NCI-H69 (cell line): ENCODE measurements at regions not wholly inside any gene's neighbourhood (a gene's known extent, or its start where the extent isn't known, plus 50 kb on each side); places are given as distances from the start of the nearest gene placed in this dataset.
"Not testable (repeated sequence)": the region's sequence is repeated elsewhere in the genome, so short reads cannot be mapped to it uniquely, and the experiment has no call there.

Experiments
- DNase-seq: peaks from one replicate; lab custom pipeline; 2025; lab: John Stamatoyannopoulos, UW

DNA sequence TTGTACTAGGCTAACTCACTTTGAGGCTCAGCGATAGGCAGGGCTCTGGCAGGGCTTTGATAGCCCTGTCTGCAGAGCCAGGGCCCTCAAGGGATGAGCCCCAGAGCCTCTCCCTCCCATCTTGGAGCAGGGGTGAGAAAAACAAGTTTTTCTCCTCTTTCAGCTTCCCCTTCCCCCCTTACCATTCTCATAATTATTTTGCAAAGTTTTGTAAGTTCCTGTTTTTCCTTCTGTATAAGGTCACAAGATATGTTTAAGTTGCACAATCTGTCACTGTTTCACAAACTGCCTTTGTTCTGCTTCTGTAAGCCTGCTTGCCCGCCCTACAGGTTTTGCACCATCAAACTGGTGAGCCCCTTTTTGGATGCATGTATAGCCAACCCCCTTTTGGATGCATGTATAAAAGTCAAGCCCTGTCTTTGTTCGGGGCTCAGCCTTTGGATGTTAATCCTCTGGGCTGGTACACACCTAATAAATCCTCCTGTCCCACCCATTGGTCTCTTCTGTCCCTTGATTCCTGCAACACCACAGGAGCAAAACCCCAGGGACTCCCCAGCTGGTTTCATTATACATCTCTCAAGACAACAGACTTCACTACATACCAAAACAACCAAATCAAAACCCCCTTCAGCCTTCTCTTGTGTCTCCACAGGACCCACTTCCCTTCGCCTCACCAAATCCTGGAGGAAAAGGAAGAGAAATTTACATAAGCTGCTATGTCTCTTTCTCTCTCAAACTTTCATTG, 52.5 kb upstream of the RESF1 start:
- no peak for DNase-seq

DNA sequence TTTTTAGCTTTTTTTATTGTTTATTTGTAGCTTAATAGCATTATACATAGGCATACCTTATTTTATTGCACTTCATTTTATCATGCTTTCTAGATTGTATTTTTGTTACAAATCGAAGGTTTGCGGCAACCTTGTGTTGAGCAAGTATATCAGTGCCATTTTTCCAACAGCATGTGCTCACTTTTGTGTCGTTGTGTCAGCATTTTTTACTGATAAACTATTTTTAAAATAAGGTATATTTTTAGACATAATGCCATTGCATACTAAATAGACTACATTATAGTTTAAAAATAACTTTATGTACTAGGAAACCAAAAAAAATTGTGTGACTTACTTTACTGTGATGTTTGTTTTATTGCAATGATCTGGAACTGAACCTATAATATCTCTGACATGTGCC, 56.2 kb upstream of the RESF1 start:
- DNase-seq = no peak

- no peak for DNase-seq
These were observed 58.9 kb upstream of the RESF1 start for GRCh38 chr12:31900271-31900670.

DNA sequence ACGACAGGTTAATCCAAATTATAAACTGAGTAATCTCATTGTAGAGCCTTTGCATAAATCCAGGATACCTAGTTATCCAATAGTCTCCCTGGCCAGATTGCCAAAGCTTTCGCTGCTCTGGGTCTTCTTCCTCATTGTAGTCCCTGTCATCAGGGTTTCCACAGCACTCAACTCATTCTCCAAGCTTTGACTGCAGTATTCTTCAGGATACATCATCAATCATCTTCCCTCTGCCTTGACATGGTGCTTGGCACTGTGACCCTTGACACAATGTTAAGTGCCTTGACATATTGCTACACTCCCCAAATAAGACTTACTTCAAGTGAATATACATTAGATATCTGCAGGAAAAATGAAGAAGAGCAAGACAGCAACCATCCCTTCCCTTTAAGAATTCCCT, 60.1 kb upstream of the RESF1 start:
- peak; percentile 66 for DNase-seq

- DNase-seq = peak; percentile 100
These were observed 61.3 kb upstream of the RESF1 start for GRCh38 chr12:31897781-31898503.

DNA sequence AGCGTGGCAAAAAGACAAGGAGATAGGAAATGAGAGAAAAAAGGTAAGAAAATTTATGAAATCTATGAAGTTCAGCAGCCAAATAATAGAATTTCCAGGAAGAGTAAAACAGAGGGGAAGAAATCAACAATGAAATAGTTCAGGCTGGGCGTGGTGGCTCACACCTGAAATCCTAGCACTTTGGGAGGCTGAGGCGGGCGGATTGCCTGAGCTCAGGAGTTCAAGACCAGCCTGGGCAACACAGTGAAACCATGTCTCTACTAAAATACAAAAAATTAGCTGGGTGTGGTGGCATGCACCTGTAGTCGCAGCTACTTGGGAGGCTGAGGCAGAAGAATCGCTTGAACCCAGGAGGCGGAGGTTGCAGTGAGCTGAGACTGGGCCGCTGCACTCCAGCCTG, 62.1 kb upstream of the RESF1 start:
- not testable (repeated sequence) for DNase-seq

DNA sequence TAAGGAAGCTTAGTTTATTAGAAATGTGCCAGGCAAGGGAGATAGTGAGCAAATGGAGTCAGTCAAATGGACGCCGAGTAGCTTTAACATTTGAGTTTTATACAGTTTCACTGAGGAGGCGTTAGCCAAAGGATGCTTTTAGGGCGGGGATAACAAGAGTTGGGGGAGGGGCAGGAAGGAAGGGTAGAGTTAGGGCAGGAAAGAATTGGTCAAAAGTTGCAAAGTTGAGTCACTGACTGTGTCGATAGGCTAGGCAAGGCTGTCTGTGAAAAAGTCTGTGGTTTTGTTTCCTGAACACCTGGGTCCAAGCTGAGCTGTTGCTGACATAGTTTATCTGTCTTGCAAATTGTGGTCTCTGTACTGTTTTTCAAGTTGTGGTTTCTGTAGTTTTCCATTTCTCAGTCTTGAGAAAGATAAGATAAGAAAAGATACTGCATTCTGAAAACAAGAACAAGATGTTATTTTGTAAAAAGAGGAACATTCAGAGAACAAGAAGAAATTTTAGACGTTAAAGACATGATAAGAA, 62.6 kb upstream of the RESF1 start:
- no peak for DNase-seq

- no peak for DNase-seq
These were observed 63.6 kb upstream of the RESF1 start for GRCh38 chr12:31895449-31896150.

- DNase-seq = no peak
These were observed 68.6 kb upstream of the RESF1 start for GRCh38 chr12:31890295-31891285.

GRCh38 chr12:31887109-31887811, 72.0 kb upstream of the RESF1 start:
- DNase-seq = no peak

DNA sequence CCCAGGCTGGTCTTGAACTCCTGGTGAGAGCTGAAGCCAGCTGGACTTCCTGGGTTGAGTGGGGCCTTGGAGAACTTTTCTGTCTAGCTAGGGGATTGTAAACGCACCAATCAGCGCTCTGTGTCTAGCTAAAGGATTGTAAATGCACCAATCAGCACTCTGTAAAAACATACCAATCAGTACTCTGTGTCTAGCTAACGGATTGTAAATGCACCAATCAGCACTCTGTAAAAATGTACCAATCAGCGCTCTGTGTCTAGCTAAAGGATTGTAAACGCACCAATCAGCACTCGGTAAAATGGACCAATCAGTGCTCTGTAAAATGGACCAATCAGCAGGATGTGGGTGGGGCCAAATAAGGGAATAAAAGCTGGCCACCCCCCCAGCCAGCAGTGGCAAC, 76.5 kb upstream of the RESF1 start:
- not testable (repeated sequence) for DNase-seq

GRCh38 chr12:31880340-31880739, 78.9 kb upstream of the RESF1 start:
- no peak for DNase-seq

DNA sequence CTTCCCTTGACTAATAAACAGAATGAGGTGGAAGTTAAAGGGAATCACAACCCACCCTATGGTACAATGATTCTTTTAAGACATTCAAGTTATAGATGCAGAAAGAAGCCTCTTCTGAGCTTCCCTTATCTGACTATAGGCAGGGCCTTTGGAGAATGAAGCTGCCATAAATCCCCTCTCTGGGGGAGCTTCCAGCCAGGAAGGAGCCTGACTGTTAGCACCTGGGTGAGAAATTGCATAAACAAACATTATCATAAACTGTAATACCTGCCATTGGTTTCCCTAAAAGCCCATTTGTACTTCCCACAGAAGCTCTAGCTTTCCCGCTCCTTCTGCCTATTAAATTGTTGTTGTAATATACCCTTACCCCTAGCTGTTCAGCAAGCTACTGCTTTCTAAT, 81.3 kb upstream of the RESF1 start:
- peak; percentile 85 for DNase-seq

GRCh38 chr12:31876568-31877424, 82.4 kb upstream of the RESF1 start:
- peak; percentile 95 for DNase-seq

GRCh38 chr12:31875609-31875964, 83.6 kb upstream of the RESF1 start:
- no peak for DNase-seq

GRCh38 chr12:31874961-31875608, 84.1 kb upstream of the RESF1 start:
- peak; percentile 94 for DNase-seq

- peak; percentile 87 for DNase-seq
These were observed 86.2 kb upstream of the RESF1 start for GRCh38 chr12:31872831-31873604.

- no peak for DNase-seq
These were observed 89.2 kb upstream of the RESF1 start for GRCh38 chr12:31869972-31870371.

GRCh38 chr12:31868965-31869364, 90.2 kb upstream of the RESF1 start:
- DNase-seq = peak; percentile 100
